HG03108 (cell line): ENCODE measurements at regions not wholly inside any gene's neighbourhood (a gene's known extent, or its start where the extent isn't known, plus 50 kb on each side); places are given as distances from the start of the nearest gene placed in this dataset.
"Not testable (repeated sequence)": the region's sequence is repeated elsewhere in the genome, so short reads cannot be mapped to it uniquely, and the experiment has no call there.

Experiments
- ATAC-seq: cut with Tn5 transposase; IDR thresholded peaks from one replicate; pipeline ENCODE4 v1.9.1; 2021; ENCODE audit warnings: moderate library complexity; ENCODE audit not compliant: unreplicated experiment

- ATAC-seq, result no peak
Measured at GRCh38 chr14:86943391-86944365, 1049.3 kb downstream of the GALC start.

- ATAC-seq, result no peak
Measured at GRCh38 chr14:86942936-86943335, 1050.0 kb downstream of the GALC start.

DNA sequence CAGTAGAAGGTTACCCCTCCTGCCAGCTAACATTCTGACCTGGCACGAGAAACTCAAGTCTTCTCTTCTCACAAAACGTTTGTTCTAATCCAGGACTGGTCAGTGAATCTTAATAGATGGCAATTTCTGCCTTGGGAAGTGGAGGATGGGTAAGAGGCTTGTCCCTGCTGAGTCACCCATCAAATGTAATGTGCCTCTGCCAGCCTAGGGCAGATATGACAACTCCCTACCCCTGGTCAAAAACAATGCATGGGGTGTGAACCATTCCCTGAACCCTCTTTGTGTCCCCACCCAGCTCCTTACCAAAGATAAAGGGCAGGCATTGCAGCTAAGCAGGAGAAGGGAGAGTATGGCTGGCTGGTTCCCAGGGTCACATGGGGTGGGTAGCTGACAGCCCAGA, 1052.9 kb downstream of the GALC start:
- no peak for ATAC-seq

DNA sequence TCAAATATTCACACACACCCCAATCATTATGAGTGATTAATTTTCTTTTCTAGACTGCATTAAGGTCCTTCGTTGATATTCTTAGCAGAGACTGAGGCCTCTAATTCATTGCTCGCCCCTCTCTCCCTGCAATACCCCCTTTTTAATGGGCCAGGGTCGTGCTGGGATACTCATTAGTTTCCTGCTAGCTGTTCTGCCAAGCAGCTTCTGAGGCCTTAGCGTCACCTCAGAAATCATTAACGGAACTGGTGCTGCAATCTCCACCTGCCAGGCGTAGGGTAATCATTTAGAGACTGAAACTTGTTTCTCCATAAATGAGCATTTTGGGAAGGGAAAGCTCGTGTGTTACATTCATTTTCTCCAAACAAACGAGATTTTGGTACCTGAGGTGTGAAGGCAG, 1054.7 kb downstream of the GALC start:
- ATAC-seq, result no peak

DNA sequence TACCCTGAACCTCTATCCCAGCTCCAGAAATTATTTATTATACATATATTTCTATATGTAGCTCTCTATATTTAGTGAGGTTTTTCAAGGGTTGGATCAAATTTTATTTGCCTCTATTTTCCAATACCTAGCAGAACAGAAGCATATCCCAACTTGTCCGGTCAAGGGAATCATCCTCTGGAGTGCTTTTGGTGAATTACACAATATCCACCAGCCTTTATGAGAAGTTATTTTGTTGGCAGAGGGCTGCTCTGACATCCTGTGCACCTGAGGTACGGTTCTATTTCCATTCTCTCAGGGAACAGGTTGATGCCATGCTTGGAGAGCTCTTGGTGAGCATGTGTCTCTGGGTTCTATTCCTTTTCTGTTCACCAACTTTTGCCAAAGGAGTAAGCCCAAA, 1056.4 kb downstream of the GALC start:
- ATAC-seq, result no peak

GRCh38 chr14:86935241-86935885, 1057.6 kb downstream of the GALC start:
- no peak for ATAC-seq

- ATAC-seq, result no peak
Measured at GRCh38 chr14:86933958-86934595, 1058.9 kb downstream of the GALC start.

DNA sequence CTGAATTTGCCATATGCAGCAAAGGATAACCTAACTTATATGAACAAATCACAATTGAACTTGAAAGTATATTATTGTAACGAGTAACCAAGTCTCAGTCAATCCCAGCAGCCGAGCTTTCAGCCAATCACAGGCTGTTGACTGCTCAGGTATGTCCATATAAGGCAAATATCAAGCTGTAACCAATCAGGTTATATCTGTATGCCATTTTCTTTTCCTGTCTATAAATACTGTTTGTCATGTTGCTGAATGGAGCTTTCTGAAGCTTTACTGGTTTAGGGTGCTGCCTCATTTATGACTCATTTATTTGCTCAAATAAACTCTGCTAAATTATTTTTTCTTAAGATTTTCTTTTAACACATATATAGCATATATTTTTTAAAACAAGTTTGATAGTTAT, 1059.5 kb downstream of the GALC start:
- ATAC-seq, result no peak

- ATAC-seq, result no peak
Measured at GRCh38 chr14:86915406-86915805, 1077.6 kb downstream of the GALC start.

GRCh38 chr14:86912709-86913108, 1080.3 kb downstream of the GALC start:
- no peak for ATAC-seq

DNA sequence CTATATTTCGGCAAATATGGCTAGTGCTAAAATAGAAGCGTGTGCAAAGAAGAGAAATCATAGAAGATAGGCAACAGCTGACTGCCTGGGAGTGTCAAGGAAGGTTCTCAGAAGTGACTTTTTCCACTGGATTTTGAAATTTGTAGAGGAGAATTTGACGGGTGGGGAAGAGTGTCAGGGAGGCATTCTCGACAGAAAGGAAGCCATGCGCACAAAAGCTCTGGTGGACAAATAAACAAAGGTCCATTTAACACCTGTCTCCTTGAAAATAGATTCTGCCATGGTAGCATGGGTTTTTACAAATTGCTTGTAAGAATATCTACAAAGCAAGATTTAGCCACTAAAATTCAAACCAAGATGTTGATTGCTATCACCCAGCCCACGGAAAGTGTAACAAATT, 1081.5 kb downstream of the GALC start:
- no peak for ATAC-seq

DNA sequence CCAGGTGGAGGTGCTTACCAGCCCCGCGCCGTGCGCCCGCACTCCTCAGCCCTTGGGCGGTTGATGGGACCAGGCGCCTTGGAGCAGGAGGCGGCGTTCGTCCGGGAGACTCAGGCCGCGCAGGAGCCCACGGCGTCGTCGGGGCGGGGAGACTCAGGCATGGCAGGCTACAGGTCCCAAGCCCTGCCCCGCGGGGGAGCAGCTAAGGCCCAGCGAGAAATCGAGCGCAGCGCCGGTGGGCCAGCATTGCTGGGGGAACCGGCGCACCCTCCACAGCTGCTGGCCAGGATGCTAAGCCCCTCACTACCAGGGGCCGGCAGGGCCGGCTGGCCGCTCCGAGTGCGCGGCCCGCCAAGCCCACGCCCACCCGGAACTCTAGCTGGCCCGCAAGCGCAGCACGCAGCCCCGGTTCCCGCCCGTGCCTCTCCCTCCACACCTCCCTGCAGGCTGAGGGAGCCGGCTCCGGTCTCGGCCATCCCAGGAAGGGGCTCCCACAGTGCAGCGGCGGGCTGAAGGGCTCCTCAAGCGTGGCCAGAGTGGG, 1087.5 kb downstream of the GALC start:
- not testable (repeated sequence) for ATAC-seq

DNA sequence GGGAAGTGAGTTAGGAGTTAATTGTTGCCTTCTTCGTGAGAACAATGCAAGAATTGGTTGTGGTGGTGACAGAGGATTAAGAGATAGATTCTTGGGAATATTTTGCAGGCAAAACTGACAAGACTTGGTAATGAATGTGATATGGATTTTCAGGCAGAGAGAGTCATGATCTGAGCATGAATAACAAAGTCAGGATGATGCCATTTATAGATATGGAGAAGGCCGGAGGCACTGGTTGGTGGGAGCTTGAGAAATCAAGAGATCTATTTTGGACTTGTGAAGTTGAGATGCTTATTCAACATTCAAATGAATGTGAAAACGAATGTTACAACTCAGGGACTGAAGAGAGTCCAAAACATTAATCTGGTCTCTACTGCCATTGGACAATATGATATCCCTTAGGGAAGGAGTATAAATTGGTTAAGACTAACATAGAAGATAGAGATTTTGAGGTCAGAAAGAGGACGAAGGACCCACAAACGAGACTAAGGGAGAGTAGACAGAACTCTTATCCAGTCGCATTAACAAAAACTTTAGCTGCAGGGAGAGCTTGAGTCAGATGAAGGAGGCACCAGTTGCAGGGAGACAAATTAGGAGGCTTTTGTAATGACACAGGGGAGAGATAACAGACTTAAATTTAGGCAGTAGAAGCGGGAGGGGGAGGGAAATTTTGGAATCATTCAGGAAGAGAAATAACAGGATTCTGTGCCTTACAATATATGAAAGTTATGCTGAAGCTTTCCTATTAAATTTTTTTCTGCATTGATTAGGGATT, 1090.6 kb downstream of the GALC start:
- no peak for ATAC-seq

DNA sequence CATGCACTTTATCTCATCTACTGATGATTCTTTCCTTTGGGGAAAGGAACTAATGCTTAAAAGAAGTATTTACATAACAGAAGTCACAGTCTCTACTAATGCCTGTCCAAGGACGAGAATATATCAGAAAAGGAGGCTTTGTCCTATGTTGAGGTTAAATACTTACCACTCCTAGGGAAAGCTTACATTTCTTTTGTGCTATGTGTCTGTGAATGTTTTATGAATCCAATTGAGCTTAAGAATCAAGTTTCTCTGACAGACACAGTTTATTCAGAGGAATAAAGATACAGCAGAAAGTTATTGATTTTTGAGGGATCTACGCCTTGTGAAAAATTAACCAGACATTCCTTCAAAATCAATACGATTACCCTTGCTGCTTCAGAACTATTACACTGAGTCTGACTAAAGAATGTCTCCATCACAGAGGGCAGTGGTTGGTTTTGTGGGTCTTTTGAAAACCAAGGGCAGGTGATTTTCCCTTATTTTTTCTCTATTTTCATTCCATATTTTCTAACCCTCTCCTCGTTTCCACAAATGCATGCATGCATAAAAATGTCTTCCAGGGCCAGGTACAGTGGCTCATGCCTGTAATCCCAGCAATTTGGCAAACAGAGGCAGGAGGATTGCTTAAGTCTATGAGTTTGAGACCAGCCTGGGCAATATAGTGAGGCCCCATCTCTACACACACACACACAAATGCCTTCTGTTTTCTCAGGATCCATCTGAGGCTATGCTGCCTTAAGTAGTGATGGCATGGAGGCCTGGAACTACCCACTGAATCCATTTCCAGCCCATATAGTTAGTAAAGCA, 1095.1 kb downstream of the GALC start:
- no peak for ATAC-seq

DNA sequence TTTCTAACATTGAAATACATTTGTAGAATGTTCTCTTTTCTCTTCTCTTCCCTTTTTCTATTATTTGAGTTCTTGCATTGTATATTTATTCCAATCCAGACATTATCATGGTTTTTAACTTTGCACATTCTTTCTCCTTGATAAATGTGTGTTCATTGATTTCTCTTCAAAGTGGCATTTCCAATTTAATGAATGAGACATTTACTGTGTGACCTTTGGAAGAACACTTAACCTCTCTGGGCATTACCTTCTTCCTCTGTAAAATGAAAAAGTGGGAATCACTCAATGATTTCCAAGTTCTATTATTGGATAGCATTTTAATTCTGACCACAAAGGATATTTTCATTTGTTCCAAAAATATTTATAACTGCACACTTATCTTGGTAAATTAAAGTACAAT, 1095.8 kb downstream of the GALC start:
- no peak for ATAC-seq

DNA sequence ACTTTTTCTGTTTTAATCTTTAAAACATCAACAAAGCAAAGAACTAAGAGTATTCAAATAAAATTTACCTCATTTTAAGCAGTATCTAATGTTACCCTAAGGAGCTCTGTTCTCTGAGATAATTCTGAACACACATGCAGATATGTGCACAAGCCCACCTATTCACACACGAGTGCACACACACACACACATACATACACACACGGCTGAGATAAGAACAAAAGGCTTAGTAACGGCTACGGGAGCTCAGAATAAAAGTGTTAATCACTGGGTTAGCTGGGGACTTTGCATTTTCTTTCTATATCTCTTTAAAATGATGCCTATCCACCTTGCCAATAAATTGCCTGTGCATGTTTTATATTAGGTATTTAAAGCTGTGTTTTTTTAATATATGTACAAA, 1096.3 kb downstream of the GALC start:
- no peak for ATAC-seq

- no peak for ATAC-seq
Measured at GRCh38 chr14:86892152-86892956, 1100.6 kb downstream of the GALC start.

- ATAC-seq, result no peak
Measured at GRCh38 chr14:86885280-86885679, 1107.7 kb downstream of the GALC start.

DNA sequence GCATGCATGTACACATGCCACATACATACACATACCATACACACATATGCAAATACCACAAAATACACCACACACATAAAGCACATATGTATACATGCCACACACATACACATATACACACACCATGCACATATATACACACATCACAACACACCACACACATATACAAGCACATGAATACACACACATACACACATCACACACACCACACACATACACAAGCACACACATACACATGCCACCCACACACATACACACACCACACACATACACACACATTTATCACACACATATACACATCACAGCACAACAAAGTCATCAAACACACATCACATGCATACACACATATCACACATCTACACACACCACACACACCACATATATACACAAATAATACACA, 1108.5 kb downstream of the GALC start:
- ATAC-seq, result no peak
